Glutamatergic neuron (in vitro differentiated cells): ENCODE measurements at regions not wholly inside any gene's neighbourhood (a gene's known extent, or its start where the extent isn't known, plus 50 kb on each side); places are given as distances from the start of the nearest gene placed in this dataset.

Source experiments
- DNase-seq: peaks from one replicate; pipeline ENCODE4 v3.0.0; 2022
- H3K27ac Mint-ChIP-seq: one replicate; pipeline ENCODE4 v1.8.0; 2020; ENCODE audit warnings: mild to moderate bottlenecking, mixed read lengths, inconsistent platforms; ENCODE audit not compliant: unreplicated experiment
- H3K27me3 Mint-ChIP-seq: one replicate; pipeline ENCODE4 v1.8.0; 2020; ENCODE audit warnings: mild to moderate bottlenecking, moderate library complexity, mixed read lengths, inconsistent platforms; ENCODE audit not compliant: unreplicated experiment
- H3K36me3 Mint-ChIP-seq: one replicate; pipeline ENCODE4 v1.8.0; 2020; ENCODE audit warnings: mild to moderate bottlenecking, mixed read lengths, inconsistent platforms; ENCODE audit not compliant: unreplicated experiment
- H3K4me1 Mint-ChIP-seq: one replicate; pipeline ENCODE4 v1.8.0; 2020; ENCODE audit warnings: mild to moderate bottlenecking, low read depth, mixed read lengths, inconsistent platforms; ENCODE audit not compliant: unreplicated experiment
- H3K4me3 Mint-ChIP-seq: one replicate; pipeline ENCODE4 v1.8.0; 2020; ENCODE audit warnings: mild to moderate bottlenecking, mixed read lengths, inconsistent platforms; ENCODE audit not compliant: unreplicated experiment
- H3K9me3 Mint-ChIP-seq: one replicate; pipeline ENCODE4 v1.8.0; 2020; ENCODE audit warnings: mild to moderate bottlenecking, moderate library complexity, mixed read lengths, inconsistent platforms; ENCODE audit not compliant: unreplicated experiment
- TF ChIP-seq, protein P1 (sequence below): fragments of 200-600 bp; sonication (generic); IDR thresholded peaks from one replicate; pipeline ENCODE4 v1.5.0; 2021; ENCODE audit not compliant: partially characterized antibody, unreplicated experiment

GRCh38 chr3:146888176-146888575 is 283.0 kb upstream of the PLSCR5 start:
- H3K4me3 Mint-ChIP-seq = no peak overlapping the region
- no peaks in the 10 kb centered on the region for H3K9me3 Mint-ChIP-seq
- peaks cover 10% of the 10 kb centered on the region for H3K4me1 Mint-ChIP-seq
- TF ChIP-seq, protein P1, sequence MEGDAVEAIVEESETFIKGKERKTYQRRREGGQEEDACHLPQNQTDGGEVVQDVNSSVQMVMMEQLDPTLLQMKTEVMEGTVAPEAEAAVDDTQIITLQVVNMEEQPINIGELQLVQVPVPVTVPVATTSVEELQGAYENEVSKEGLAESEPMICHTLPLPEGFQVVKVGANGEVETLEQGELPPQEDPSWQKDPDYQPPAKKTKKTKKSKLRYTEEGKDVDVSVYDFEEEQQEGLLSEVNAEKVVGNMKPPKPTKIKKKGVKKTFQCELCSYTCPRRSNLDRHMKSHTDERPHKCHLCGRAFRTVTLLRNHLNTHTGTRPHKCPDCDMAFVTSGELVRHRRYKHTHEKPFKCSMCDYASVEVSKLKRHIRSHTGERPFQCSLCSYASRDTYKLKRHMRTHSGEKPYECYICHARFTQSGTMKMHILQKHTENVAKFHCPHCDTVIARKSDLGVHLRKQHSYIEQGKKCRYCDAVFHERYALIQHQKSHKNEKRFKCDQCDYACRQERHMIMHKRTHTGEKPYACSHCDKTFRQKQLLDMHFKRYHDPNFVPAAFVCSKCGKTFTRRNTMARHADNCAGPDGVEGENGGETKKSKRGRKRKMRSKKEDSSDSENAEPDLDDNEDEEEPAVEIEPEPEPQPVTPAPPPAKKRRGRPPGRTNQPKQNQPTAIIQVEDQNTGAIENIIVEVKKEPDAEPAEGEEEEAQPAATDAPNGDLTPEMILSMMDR = no peak
- no peak overlapping the region for H3K27ac Mint-ChIP-seq
- H3K36me3 Mint-ChIP-seq = no peaks in the 10 kb centered on the region
- H3K27me3 Mint-ChIP-seq = no peaks in the 10 kb centered on the region
- DNase-seq = no peak

DNA sequence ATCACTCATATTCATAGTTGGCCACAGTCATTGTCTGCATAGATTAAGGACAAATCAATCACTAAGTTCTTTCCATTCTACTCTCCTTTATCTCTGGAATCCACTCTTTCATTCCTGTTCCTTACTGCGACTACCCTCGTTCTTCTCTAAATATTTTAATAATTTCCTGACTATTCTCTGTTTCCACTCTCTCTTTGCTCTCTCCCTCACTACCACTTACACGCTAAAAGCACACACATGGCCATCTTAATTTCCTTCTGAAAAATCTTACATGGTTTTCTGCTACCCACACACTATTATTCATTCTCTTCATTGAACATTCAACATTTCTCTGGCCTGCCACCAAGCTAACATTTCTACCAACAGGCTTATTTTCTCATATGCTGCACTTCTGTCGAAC is 279.6 kb upstream of the PLSCR5 start:
- TF ChIP-seq, protein P1 = no peak
- no peak overlapping the region for H3K4me3 Mint-ChIP-seq
- H3K27ac Mint-ChIP-seq = peak overlapping the region; percentile 39
- peaks cover 10% of the 10 kb centered on the region for H3K4me1 Mint-ChIP-seq
- DNase-seq = no peak
- no peaks in the 10 kb centered on the region for H3K36me3 Mint-ChIP-seq
- H3K27me3 Mint-ChIP-seq = no peaks in the 10 kb centered on the region
- no peaks in the 10 kb centered on the region for H3K9me3 Mint-ChIP-seq

- H3K36me3 Mint-ChIP-seq = no peaks in the 10 kb centered on the region
- DNase-seq = no peak
- H3K4me1 Mint-ChIP-seq = peaks cover 10% of the 10 kb centered on the region
- no peaks in the 10 kb centered on the region for H3K9me3 Mint-ChIP-seq
- TF ChIP-seq, protein P1 = no peak
- H3K4me3 Mint-ChIP-seq = no peak overlapping the region
- no peak overlapping the region for H3K27ac Mint-ChIP-seq
- no peaks in the 10 kb centered on the region for H3K27me3 Mint-ChIP-seq
These were observed 279.1 kb upstream of the PLSCR5 start for GRCh38 chr3:146884296-146884695.

DNA sequence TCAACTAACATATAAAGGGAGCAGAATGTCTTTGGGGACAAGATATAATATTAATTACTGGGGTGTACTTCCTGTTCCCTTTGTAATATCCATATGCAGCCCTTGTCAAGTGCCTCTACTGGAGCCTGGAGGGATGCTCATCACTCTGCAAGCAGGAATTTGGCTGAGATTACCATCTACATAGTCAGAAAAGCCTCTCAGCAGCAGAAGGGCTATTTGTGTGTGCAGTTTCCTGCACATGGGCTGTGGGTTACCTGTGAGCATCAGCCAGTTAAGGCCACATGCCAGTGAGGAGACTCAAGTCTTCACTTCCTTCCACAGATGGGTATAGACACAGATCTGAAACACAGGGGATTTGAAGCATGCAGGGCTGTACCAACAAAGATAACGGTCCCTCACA is 278.1 kb upstream of the PLSCR5 start:
- Mint-ChIP-seq H3K4me3 (no peak overlapping the region), H3K27me3 (no peaks in the 10 kb centered on the region), H3K36me3 (no peaks in the 10 kb centered on the region), H3K27ac (no peak overlapping the region), H3K4me1 (peaks cover 10% of the 10 kb centered on the region), H3K9me3 (no peaks in the 10 kb centered on the region)
- TF ChIP-seq, protein P1 = no peak
- no peak for DNase-seq

DNA sequence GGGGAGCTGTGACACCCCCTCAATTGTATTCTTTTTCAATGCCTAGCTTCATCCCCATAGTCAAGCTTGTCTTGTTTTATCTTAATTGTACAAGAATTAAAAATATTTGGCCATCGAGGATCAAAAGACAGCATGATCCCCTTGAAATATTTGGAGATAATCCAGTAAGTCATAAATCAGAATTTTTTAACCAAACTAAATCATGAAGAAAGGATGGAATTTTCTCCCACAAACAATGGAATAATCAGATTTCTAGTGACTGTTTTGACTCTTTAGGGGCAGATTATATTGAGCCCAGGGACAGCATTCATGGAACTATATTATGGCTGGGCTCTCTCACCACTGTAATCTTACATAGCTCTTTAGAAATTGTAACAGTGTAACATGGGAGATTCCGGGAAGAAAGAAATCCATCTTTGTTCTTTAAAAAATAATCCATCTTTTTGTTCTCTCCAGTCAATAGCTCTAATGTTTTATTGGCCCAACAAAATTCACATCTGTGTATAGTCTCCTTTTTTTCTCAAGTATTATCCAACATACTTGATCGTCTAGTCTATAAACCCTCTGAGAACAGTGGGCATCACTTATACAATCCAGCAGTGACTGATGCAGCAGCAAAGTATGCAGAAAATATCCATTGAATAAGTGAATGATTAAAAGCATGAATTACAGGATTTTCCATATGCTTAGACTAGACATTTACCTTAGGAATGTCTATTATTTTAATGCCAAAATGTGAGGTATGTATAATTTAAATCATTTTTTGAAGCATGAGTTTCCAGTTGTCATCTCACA is 277.0 kb upstream of the PLSCR5 start:
- no peak for DNase-seq
- TF ChIP-seq, protein P1 = no peak
- no peak overlapping the region for H3K27ac Mint-ChIP-seq

More for the DNA sequence above, 277.0 kb upstream of the PLSCR5 start:
- Mint-ChIP-seq H3K36me3 (no peaks in the 10 kb centered on the region), H3K4me1 (peaks cover 10% of the 10 kb centered on the region), H3K9me3 (no peaks in the 10 kb centered on the region), H3K4me3 (no peak overlapping the region), H3K27me3 (no peaks in the 10 kb centered on the region)
